ENCODE measurements at regions not wholly inside any gene's neighbourhood (a gene's known extent, or its start where the extent isn't known, plus 50 kb on each side); places are given as distances from the start of the nearest gene placed in this dataset.

DNA sequence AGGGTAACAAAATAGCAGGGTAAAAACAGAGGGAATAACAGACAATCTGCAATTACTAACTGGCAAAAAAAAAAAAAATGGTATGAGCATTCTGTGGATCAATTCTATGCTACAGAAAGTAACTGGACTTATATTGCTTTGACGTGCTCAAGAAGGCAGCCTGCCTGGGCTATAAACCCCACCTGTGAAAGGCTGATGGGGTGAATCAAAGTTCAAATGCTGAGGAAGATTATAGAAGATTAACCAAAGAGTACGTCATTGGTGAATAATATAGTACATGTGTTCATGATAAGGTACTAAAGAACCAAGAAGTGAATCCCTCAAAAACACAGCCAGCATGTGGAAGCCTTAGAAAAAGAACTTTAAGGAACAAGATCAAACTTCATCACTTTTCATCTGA, 441.9 kb upstream of the PTCHD4 start:
- no peaks in the 10 kb centered on the region for H3K23me2 ChIP-seq (ENCODE audit: insufficient read length, low read depth, low read length, poor library complexity, severe bottlenecking)
- no peak overlapping the region for H3T11ph ChIP-seq (ENCODE audit: low read length)
- H3K27ac Mint-ChIP-seq: no peak overlapping the region
- TF ChIP-seq, protein P1, sequence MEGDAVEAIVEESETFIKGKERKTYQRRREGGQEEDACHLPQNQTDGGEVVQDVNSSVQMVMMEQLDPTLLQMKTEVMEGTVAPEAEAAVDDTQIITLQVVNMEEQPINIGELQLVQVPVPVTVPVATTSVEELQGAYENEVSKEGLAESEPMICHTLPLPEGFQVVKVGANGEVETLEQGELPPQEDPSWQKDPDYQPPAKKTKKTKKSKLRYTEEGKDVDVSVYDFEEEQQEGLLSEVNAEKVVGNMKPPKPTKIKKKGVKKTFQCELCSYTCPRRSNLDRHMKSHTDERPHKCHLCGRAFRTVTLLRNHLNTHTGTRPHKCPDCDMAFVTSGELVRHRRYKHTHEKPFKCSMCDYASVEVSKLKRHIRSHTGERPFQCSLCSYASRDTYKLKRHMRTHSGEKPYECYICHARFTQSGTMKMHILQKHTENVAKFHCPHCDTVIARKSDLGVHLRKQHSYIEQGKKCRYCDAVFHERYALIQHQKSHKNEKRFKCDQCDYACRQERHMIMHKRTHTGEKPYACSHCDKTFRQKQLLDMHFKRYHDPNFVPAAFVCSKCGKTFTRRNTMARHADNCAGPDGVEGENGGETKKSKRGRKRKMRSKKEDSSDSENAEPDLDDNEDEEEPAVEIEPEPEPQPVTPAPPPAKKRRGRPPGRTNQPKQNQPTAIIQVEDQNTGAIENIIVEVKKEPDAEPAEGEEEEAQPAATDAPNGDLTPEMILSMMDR (conservative IDR thresholded peaks at IDR 0.05): no peak
- H2BK5ac ChIP-seq (ENCODE audit: insufficient read length, low read length): no peak overlapping the region
- no peak overlapping the region for H3K23ac ChIP-seq (ENCODE audit: insufficient read length, low read depth, low read length)
- no peak overlapping the region for H3K56ac ChIP-seq (ENCODE audit: insufficient read length, low read depth, low read length)
- no peaks in the 10 kb centered on the region for H3K4me1 ChIP-seq (ENCODE audit: insufficient read depth, low read length)
- H3K4me3 Mint-ChIP-seq: no peak overlapping the region
- H3K14ac ChIP-seq (ENCODE audit: insufficient read depth, low read length): no peak overlapping the region
- H2BK12ac ChIP-seq (ENCODE audit: insufficient read length, low read depth, low read length): no peak overlapping the region
- no peak overlapping the region for H2BK20ac ChIP-seq (ENCODE audit: low read depth, low read length, poor library complexity, severe bottlenecking)
- no peak overlapping the region for H2AFZ ChIP-seq (ENCODE audit: low read length)
- no peak overlapping the region for H3K18ac ChIP-seq (ENCODE audit: insufficient read length, low read depth, low read length)
- H3K27ac ChIP-seq (ENCODE audit: insufficient read length, low read depth, low read length): no peak overlapping the region
- H3K36me3 Mint-ChIP-seq (ENCODE audit: insufficient read depth in 1 of 3, low read depth in 3 of 3): no peaks in the 10 kb centered on the region; a peak in 1 of 7 replicates
- H4K20me1 ChIP-seq (ENCODE audit: control insufficient read depth, insufficient read depth, insufficient read length): no peaks in the 10 kb centered on the region
- no peaks in the 10 kb centered on the region for H3K79me1 ChIP-seq (ENCODE audit: insufficient read depth, low read depth, low read length, poor library complexity, severe bottlenecking)
- no peaks in the 10 kb centered on the region for H3K9me3 ChIP-seq (ENCODE audit: control insufficient read depth, low read depth, low read length)
- no peaks in the 10 kb centered on the region for H3K79me2 ChIP-seq (ENCODE audit: insufficient read depth, low read length)
- H2BK120ac ChIP-seq (ENCODE audit: low read depth, low read length, poor library complexity, severe bottlenecking): no peak overlapping the region
- no peak overlapping the region for H3K4ac ChIP-seq (ENCODE audit: low read depth, low read length)
- no peak for DNase-seq
- H4K5ac ChIP-seq (ENCODE audit: insufficient read length, low read depth, low read length): no peak overlapping the region
- no peak overlapping the region for H2BK15ac ChIP-seq (ENCODE audit: low read depth, low read length)
- no peak overlapping the region for H3K4me2 ChIP-seq (ENCODE audit: insufficient read depth, insufficient read length, low read length)
- H3K27me3 ChIP-seq (ENCODE audit: insufficient read depth, low read length): no peaks in the 10 kb centered on the region
- no peak overlapping the region for H4K8ac ChIP-seq (replicated peaks; ENCODE audit: insufficient read length, low read depth, low read length)
- H3K9me3 Mint-ChIP-seq: no peaks in the 10 kb centered on the region
- no peak overlapping the region for H4K91ac ChIP-seq (ENCODE audit: insufficient read length, low read depth, low read length)
- H3K4me1 Mint-ChIP-seq: no peaks in the 10 kb centered on the region
- no peak overlapping the region for H2AK5ac ChIP-seq (ENCODE audit: insufficient read length, low read length)
- no CpG with 5 or more reads among the region's 2 CpGs for WGBS (ENCODE audit: extremely low coverage, insufficient read length, low lambda C conversion rate)
- no peaks in the 10 kb centered on the region for H3K27me3 Mint-ChIP-seq (ENCODE audit: low read depth)
- H3K9ac ChIP-seq (ENCODE audit: extremely low read depth, insufficient read length, low read length): no peak overlapping the region

Measured in H9 (cell line).